ENCODE measurements at regions not wholly inside any gene's neighbourhood (a gene's known extent, or its start where the extent isn't known, plus 50 kb on each side); places are given as distances from the start of the nearest gene placed in this dataset.

DNA sequence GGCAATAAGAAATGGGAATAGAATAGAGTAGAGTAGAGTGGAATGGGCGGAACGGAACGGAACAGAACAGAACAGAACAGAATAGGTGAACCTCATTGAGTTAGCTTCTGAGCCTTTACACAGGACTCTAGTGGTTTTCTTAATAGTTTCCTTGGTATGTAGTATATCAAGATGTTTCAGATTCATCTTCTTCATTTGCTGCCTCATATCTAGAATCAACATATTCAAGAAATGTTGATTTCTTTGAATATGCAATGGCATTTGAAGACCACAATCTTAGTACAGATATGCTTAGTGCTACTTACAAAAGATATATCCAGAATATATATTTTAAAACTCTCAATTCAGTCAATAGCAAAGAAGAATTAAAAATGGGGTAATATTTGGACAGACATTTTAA is 133.8 kb downstream of the TSEN15 start:
- TF ChIP-seq EZH2 (IDR thresholded peaks at IDR 0.05; ENCODE audit: borderline replicate concordance, control insufficient read depth, low read depth, low read length) (no peak), CTCF (IDR thresholded peaks at IDR 0.05 in 2 of 3, conservative IDR thresholded peaks at IDR 0.05 in 1 of 3; ENCODE audit: control insufficient read depth in 2 of 3, extremely low read depth in 1 of 3, insufficient read depth in 1 of 3, low read depth in 3 of 3, low read length in 3 of 3) (no peak), SMC3 (IDR thresholded peaks at IDR 0.05; ENCODE audit: borderline replicate concordance, low read length) (no peak), EP300 (IDR thresholded peaks at IDR 0.05; ENCODE audit: borderline replicate concordance in 1 of 2, control insufficient read depth in 1 of 2, low read depth in 2 of 2, low read length in 2 of 2) (no peak), SIN3A (IDR thresholded peaks at IDR 0.05; ENCODE audit: low read depth, low read length) (no peak), REST (IDR thresholded peaks at IDR 0.05; ENCODE audit: low read depth, low read length) (no peak), PBX3 (IDR thresholded peaks at IDR 0.05; ENCODE audit: insufficient replicate concordance, low read depth, low read length) (no peak), NRF1 (conservative IDR thresholded peaks at IDR 0.05; ENCODE audit: low read depth, low read length) (no peak), TCF7 (IDR thresholded peaks at IDR 0.05; ENCODE audit: borderline replicate concordance) (no peak), PRDM15 (CRISPR knock-in tag; IDR thresholded peaks at IDR 0.05) (no peak), GABPA (IDR thresholded peaks at IDR 0.05; ENCODE audit: low read depth) (no peak)
- TF ChIP-seq, protein P1, sequence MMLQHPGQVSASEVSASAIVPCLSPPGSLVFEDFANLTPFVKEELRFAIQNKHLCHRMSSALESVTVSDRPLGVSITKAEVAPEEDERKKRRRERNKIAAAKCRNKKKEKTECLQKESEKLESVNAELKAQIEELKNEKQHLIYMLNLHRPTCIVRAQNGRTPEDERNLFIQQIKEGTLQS (IDR thresholded peaks at IDR 0.05; ENCODE audit: borderline replicate concordance, extremely low read depth, low read depth, low read length) = no peak
- TF ChIP-seq, protein P2, sequence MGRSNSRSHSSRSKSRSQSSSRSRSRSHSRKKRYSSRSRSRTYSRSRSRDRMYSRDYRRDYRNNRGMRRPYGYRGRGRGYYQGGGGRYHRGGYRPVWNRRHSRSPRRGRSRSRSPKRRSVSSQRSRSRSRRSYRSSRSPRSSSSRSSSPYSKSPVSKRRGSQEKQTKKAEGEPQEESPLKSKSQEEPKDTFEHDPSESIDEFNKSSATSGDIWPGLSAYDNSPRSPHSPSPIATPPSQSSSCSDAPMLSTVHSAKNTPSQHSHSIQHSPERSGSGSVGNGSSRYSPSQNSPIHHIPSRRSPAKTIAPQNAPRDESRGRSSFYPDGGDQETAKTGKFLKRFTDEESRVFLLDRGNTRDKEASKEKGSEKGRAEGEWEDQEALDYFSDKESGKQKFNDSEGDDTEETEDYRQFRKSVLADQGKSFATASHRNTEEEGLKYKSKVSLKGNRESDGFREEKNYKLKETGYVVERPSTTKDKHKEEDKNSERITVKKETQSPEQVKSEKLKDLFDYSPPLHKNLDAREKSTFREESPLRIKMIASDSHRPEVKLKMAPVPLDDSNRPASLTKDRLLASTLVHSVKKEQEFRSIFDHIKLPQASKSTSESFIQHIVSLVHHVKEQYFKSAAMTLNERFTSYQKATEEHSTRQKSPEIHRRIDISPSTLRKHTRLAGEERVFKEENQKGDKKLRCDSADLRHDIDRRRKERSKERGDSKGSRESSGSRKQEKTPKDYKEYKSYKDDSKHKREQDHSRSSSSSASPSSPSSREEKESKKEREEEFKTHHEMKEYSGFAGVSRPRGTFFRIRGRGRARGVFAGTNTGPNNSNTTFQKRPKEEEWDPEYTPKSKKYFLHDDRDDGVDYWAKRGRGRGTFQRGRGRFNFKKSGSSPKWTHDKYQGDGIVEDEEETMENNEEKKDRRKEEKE (IDR thresholded peaks at IDR 0.05) = no peak

Data from GM12878 (cell line).